GM19328 (cell line): ENCODE measurements at regions not wholly inside any gene's neighbourhood (a gene's known extent, or its start where the extent isn't known, plus 50 kb on each side); places are given as distances from the start of the nearest gene placed in this dataset.

Source experiments
- ATAC-seq: cut with Tn5 transposase; IDR thresholded peaks from one replicate; pipeline ENCODE4 v1.9.1; 2021; ENCODE audit warnings: mild to moderate bottlenecking, moderate library complexity; ENCODE audit not compliant: unreplicated experiment

DNA sequence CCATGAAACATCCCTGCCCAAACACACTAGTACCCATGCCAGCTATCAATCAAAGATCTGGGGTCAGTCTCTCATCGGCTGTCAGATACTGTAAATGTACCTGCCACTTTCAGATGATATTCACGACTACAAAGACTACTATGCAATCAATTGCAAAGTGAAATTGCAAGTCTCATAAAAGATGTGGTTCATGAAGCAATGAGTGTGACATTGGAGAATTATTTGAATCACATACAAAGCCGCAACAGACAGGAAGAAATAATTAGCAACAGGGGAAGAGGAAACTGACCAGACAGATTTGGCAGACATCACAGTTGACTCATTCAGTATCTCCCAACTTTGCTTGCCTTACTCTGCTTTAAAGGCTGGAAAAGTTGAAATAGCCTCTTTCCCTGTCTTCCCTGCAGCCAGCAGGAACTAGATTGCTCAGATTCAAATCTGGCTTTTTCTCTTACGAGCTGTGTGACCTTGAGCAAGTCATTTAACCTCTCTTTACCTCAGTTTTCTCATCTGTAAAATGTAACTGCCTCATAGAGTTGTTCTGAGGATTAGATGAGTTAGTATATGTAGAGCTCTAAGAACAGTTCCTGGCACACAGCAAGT, 95.7 kb upstream of the C3orf80 start:
- peak; percentile 62 for ATAC-seq

DNA sequence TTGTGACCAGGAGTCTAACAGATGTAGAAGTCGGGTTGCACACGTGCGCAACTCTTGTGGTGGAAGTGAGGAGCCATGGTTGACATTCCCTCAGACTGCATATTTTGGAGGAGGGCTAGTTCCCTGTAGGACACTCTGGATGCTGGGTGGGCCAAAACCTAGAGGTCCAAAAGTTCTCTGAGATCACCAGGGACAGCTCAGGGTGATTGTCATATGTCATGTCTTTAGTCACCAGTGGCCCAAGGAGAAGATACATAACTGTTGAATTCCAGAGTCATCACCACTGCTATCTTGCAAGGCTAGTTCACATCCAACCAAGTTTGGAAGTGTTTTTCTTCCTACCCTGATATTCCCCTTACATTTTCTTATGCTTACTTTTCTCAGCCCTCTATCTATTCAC, 95.2 kb upstream of the C3orf80 start:
- no peak for ATAC-seq

DNA sequence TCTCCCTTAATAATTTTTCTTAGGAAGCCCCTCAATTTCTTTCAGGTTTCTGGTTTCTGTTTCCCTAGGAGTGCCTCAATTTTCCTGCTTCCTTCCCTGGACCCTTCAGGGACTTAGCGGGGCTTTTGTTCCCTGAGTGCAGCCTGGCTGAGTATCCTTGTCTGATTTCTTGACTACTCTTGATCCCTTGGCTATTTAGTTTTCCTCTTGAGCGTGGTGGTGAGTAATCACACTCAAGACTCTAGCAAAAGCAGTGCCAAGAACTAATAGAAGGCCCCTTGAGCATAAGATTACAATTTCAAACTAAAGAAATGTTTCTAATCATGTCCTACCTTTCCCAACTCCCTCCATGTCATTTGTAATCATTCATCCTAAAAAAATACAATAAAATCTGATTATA, 94.3 kb upstream of the C3orf80 start:
- ATAC-seq: no peak

DNA sequence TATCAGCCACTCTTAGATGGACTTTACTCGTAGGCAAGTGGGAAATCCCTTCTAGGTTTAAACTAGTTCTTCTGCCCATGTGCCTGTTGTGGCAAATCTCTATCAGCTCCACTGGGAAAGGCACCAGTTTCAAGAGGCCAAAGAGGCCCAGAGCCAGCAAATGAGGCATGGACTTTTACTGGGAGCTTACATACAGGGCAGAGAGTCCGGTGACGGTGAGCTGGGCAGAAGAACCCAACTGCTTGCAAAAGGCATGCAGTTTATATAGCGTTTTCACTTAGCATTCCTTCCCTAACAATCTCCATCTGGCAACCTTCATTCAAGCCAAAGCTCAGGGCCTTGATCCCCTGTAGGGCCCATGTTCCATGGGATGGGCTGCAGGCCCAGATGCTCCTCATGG, 93.0 kb upstream of the C3orf80 start:
- ATAC-seq: no peak

DNA sequence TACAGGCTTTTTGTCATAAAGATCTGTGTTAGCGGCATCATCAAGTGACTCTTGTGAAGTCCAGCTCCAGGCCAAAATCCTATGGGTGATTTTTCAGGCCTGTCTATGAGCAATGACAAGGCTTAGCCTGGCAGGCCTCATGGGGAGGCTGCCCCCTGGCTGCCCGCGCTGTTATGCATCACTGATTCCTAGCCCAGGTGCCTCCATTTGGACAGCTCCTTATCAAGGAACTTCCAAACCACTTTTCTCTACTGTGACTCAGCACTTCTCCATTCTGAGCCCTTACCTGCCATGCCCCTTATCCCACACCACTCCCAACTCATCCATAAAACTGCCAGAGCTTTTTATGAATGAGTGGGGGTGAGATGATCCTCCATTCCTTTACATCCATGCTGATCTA, 91.5 kb upstream of the C3orf80 start:
- no peak for ATAC-seq

DNA sequence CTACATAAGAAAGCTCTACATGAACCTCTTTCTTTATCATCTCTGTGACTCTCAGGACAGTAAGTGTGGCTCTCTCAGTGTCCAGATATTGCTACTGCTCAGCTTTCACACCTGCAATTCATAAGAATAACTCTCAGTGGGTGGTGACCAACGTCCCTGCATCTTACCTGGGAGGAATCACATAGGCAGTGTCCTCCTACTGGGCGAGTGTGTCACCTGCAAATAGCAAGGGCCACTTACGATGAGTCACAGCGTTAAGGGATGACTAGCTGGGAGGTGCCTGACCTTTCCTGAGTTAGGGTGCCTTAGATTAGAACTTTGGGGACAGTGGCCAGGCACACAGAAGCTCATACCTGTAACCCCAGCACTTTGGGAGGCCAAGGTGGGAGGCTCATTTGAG, 90.8 kb upstream of the C3orf80 start:
- ATAC-seq: no peak

DNA sequence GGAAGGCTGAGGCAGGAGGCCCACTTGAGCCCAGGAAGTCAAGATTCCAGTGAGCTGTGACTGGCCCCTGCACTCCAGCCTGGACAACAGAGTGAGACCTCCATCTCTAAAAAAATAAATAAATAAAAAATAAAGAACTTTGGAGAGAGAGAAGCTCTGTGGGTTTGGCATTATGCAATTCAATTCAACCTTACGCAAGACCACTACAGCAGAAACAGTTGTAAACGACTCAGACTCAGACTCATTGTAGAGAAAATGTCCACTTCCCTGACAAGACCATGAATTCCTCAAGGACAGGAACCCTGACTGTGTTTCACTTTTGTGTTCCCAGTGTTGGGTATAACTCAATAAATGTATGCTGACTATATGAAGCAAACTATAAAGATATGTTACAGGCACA, 90.3 kb upstream of the C3orf80 start:
- ATAC-seq: no peak

DNA sequence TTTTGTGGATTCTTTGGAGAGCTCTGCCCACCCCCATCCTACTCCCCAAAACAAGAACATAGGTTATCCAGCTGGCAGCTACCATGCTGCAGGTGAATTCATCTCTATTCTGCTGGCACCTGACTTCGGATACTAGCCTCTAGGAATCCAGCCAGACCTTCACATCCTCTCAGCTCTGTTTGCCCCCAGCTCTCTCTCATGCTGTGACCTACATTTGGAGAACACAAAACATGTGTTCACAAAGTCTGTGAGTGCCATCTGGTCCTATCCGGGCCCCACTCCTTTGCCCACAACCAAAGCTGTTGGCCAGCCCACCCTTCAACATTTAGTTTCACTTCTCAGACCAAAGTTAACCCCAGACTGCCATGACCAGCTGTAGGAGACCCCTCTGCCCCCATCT, 89.4 kb upstream of the C3orf80 start:
- no peak for ATAC-seq

DNA sequence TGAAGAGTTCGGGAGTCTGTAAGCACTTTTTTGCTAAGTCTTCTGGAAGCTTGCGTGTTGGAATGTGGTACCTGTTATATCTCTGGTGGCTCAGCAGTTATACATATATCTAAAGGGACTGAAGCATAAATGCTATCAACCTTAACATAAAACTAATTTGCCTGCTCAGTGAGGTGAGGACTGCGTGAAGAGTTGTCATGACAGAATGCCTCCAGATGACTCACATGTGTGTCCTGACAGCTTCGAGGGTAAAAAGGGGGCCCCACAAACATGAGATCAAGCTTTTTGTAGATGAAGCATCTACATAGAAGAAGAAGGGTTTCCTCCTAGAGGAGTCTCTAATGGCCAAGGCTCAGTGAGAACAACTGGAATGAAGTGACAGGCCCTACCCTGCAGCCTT, 88.8 kb upstream of the C3orf80 start:
- ATAC-seq: no peak

DNA sequence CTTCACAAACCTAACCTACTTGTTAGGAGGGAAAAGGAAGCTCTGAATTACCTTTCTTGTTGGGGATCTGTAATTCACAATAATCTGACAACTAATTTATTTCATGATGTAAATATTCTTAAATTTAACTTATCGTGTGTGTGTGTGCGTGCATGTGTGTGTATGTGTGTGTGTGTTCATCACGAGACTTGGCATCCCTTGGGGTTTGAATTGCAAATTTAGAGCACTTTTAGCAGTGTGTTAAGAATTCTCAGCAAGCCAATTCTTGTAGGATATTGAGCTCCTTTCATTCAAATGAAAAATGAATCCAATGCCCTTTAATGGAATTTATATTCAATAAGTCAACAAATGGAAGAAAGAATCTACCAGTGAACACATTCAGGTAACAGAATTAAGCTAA, 85.9 kb upstream of the C3orf80 start:
- ATAC-seq: no peak

DNA sequence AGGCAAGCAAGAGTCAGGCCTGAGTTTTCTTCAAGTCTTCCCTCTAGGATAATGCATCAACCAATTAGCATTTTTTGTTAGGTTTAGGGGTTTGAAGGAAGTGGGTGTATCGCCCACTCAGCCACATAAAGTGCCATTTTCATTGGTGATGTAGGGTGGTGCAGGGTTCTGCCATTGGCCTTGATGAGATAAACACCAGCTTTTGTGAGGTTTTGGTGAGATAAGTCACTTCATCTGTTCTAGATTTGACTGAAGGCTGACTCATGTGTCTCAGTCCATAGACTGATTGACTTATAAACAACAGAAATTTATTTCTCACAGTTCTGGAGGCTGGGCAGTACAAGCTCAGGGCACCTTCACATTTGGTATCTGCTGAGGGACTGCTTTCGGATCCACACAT, 84.5 kb upstream of the C3orf80 start:
- no peak for ATAC-seq

DNA sequence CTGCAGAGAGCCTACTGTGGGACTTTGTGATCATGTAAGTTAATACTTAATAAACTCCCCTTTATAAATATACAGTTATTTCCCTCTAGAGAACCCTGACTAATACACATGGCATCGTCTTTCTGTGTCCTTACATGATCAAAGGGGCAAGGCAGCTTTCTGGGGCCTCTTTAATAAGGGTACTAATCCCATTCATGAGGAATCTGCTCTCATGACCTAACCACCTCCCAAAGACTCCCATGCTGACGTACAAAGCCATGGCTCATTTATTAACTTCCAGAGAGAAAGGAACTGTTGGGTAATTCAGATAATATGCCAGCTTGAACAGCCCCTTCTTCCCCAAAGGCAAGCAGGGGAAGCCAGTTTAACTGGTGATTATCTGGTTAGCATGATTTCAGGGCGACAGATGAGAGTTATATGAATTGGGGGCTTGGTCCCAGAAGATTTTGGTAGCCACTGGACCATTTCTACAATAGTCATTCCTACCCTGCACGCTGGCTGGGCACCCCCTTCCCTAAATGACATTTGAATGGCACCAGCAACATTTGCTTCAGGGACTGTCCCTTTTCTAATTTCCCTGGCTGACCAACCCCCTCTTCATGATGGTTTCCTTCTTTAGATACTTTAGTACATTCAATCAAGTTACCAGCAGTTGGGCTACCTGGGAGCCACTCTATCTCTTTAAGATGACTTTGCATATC, 83.6 kb upstream of the C3orf80 start:
- no peak for ATAC-seq

DNA sequence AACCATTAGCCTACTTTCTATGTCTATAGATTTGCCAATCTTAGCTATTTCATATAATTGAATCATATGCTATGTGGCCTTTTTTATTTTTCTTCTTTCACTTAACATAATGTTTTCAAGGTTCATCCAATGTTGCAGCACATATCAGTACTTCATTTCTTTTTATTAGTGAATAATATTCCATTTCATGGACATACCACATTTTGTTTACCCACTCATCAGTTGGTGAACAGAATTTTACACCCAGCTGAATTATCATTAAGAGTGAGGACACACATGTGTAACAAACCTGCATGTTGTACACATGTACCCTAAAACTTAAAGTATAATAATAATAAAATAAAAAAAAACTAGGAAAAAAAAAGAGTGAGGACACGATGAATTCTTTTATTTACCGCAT, 81.7 kb upstream of the C3orf80 start:
- ATAC-seq: no peak

DNA sequence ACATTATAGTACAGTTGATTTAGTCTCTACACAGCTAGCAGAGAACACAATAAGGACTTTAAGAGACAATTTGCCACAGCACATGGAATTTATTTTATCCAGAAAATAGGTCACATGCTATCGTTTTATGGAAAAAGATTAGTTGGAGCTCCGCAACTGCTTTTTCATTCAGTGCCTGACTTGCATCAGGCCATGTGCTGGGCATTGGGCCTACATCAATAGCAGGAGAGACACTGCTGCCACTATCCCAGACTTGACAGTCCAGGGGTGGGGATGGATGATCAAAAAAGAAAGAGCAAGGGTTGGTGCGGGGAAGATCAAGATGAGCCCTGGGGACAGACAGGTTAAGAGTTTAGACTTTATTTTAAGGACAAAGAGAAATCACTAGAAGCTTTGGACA, 75.2 kb upstream of the C3orf80 start:
- no peak for ATAC-seq

DNA sequence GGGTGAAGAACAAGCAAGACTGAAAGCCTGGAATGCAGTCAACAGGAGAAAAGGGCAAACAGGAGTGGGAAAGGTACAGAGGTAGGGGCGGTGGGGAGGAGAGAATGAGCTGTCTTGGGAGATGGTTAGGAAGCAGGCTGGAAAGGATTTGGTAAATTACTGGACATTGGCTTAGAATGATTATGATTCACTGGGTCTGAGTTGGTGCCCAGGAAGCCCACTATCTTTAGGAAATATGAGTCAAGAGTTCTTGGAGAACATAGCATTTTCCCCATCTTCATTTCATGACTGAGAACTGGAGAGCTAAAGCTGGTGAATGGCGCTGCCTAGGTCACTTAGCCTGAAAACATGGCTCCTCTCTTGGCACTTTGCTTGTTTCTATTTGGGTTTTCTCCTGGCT, 74.7 kb upstream of the C3orf80 start:
- no peak for ATAC-seq

DNA sequence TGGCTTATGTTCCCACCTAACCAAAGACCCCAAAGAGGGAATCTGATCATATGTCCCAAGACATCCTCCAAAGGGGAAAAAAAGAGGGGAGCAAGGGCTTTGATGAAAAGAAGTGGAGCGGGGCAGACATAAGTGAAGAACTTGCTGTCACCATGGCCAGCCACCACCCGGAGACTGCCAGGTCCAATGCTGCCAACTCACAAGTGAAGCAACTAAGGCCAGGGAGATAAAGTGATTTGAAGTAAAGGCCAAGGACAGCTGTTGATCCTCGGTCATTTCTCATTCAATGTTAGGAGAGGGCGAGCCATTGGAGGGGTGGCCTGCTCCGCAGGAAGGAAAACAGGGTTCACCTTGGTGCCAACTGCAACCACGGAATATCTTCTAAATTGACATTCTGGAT, 72.6 kb upstream of the C3orf80 start:
- ATAC-seq: no peak

DNA sequence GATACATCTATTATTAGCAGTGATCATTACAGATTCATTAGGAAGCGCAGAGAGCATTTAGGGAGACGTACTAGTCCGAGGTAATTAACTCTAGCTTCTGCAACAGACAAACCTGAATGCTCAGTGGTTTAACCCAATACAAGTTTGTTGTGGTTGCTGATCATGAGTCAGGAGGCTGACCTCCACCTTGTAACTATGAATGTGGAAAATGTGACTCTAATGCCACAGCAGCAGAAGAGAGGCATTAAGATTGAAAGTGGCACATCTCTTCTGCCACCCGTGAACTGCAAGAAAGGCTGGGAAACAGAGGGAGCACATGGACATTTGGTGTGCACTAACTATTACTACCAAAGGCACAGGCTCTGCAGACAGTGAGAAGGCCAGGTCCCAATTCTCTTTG, 71.2 kb upstream of the C3orf80 start:
- no peak for ATAC-seq

DNA sequence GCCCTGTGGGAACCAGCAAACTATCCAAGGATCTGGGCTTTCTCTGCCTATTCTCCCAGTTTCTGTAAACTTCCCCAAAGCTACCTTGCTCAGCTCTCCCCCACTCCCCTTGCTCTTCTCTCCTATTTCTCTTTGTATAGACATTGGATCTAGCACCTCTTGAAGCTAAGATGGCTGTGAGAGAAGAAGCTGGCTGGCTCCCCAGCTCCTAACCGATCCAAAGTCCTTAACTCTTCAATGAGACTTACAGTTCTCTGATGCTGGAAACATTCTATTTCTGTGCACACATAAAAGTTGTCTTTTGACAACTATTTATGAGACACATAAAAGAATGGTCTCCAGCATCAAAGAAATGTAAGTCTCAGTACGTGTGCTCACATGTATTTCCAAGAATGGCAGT, 70.6 kb upstream of the C3orf80 start:
- no peak for ATAC-seq

DNA sequence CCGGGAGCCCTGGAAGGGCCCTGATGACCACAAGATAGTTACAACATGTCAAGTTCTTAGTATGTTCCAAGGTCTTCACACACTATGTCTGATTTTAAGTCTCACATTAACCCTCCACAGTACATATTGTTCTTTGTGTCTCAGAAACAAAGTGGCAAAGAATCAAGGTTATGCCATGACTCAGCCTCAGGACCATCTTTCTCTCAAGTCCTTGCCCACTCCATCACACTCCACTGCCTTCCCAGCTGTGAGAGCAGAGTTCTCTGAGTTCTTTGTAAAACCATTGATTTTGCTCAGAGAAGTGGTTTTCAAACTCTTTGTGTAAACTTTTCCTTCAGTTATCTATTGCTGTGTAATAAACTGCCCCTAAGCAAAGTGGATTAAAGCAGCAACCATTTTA, 67.9 kb upstream of the C3orf80 start:
- no peak for ATAC-seq

DNA sequence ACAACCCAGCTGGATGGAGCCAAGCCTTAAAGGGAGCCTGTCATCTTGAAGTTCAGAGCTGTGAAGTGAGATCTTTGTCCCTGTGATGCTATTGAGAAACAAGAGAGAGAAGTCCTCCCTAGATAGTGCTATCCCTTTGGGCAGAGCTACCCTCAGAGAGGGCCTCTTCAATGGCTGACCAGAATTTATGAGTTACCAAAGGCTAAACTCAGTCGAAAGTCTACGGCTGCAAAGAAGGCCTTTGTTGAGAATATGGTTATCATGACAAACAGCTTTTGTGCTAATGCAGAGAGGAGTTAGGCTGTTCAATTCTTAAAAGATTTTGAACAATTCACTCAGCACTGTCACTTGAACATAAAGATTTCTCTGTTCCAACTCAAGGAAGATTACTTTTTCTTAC, 65.9 kb upstream of the C3orf80 start:
- no peak for ATAC-seq

DNA sequence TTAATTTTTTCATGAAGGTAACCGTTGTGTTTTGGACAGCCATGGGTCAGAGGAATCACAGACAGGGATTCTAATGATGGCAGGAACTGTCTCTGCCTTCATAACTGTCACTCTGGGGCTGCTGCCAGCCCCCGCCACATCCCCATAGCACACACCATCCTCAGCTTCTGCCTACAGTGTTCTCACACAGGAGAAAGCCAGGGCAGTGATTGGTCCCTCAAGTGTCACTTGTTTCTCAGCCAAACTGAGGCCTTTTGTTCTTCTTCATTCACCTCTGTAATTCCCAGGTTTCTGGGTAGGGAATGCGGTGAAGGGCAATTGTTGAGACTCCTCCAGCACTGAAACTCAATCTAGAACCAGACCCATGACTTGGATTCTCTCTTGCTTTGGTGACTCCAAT, 65.4 kb upstream of the C3orf80 start:
- ATAC-seq: no peak

DNA sequence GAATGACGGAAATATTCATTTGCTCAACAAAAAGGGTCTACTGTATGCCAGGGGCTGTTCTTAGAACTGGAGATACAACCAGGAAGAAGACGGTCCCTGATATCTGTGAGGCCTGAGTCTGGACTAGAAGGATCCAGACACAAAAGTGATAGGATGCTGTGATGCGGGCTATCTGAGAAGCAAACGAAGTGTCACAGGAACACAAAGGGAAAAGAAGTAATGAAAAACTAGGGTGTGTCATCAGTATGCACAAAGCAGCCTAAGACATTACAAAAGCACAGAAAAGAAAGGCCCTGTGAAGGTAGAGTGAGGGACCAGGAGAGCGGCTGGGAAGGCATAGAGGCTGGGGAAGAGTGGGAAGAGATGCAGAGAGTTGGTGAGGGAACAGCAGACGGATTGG, 63.3 kb upstream of the C3orf80 start:
- ATAC-seq: no peak

DNA sequence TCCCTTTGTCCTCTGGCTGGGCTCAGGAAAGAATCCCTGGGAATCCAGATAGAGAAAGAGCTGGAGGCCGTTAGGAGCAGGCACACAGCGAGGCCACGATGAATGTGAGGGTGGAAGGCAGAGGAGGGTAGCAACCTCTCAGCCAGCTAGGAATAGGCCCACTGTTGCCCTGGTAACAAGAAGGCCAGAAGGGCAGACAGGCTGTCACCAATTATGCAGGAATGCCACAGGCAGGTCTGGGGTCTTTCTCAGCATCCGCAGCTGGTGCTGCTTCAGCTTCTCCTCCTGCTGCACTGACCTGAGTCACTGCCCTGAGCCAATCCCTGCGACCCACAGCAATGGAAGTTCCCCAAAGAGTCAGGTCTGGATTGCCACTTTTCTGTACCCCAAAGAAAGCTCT, 62.8 kb upstream of the C3orf80 start:
- no peak for ATAC-seq
